Hypothalamus (tissue), 51 donors: ENCODE measurements at regions not wholly inside any gene's neighbourhood (a gene's known extent, or its start where the extent isn't known, plus 50 kb on each side); places are given as distances from the start of the nearest gene placed in this dataset.

ENCODE experiments used
- DNase-seq, 51 donors: peaks; one replicate each; lab custom pipeline; 2025; lab: John Stamatoyannopoulos, UW

- no peak for DNase-seq
These were observed 58.6 kb upstream of the NYAP2 start for GRCh38 chr2:225340923-225341322.

DNA sequence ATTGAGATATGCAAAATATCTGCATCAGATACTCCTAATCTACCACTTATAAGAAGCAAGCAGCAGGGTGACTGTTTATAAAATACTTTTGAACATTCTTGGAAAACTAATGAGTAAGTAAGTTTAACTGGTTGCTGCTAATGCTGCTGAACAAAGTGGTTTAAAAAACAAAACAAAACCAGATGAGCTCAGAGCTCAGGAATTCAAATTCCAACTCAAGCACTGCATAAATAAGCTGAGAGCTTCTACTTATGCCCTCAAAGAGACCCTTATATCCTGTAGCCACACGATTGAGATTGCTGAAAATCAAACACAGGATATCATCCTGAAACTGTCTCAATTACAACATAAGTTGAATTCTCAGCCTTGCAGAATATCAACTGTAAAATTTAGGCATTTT lies 62.3 kb upstream of the NYAP2 start:
- no peak for DNase-seq

GRCh38 chr2:225334514-225334913 lies 65.0 kb upstream of the NYAP2 start:
- DNase-seq, result no peak

- DNase-seq, result no peak
These were observed 71.3 kb upstream of the NYAP2 start for GRCh38 chr2:225328192-225328591.

DNA sequence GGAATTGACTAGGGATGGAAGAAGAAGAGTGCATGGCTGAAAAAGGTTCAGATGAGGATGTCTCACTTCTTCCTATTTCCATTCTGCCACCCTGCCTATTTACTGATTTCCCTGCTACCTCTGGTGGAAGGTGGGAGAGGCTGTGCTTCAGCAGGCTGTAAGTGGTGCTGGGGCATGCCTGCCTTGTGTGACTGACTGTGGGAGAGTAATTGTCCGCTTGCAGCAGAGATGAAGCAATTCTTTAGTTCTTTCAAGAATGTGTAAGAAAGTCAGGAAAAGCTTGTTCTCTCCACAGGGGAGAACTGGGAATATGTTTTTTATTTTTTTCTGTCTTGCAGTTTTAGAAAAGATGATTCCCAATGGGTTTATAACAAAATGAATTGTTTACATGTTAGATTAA lies 72.5 kb upstream of the NYAP2 start:
- no peak for DNase-seq

- DNase-seq, result no peak
These were observed 79.6 kb upstream of the NYAP2 start for GRCh38 chr2:225319872-225320271.

DNA sequence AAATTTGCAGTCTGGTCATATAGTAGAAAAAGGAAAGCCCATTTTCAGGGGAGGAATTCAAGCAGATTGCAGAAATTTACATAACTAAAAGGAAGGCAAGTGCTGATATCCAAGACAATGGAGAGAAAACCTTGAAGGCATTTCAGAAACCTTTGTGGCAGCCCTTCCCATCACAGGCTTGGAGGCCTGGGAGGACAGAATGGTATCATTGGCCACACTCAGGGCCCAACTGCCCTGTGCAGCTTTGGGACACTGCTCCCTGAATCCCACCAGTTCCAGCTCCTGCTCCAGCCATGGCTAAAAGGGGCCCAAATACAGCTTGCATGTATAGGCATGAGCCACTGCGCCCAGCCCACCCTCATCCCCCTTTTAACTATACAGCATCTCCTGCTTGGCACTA lies 81.1 kb upstream of the NYAP2 start:
- DNase-seq, result no peak

GRCh38 chr2:225317186-225317585 lies 82.3 kb upstream of the NYAP2 start:
- DNase-seq, result no peak

- no peak for DNase-seq
These were observed 88.8 kb upstream of the NYAP2 start for GRCh38 chr2:225310745-225311144.

GRCh38 chr2:225309516-225309915 lies 90.0 kb upstream of the NYAP2 start:
- DNase-seq, result no peak

GRCh38 chr2:225296951-225297350 lies 102.6 kb upstream of the NYAP2 start:
- no peak for DNase-seq

DNA sequence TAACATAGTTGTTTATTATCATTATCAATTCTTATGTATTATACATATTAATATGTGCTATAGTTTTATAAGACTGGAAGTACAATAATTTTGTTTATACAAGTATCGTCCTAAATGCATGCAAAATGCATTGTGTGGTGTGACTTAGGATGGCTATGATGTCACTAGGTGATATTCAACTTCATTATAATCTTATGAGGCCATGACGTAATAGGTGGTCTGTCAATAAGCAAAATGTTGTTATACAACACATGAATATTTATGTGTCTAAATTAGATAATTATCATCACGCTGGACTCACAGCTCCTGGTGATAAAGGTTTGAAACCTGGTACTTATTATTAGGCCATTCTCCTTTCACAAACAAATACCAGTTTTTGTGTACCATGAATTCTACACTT lies 104.4 kb upstream of the NYAP2 start:
- no peak for DNase-seq

- no peak for DNase-seq
These were observed 105.9 kb upstream of the NYAP2 start for GRCh38 chr2:225293638-225294037.

GRCh38 chr2:225290757-225291400 lies 108.6 kb upstream of the NYAP2 start:
- no peak for DNase-seq

DNA sequence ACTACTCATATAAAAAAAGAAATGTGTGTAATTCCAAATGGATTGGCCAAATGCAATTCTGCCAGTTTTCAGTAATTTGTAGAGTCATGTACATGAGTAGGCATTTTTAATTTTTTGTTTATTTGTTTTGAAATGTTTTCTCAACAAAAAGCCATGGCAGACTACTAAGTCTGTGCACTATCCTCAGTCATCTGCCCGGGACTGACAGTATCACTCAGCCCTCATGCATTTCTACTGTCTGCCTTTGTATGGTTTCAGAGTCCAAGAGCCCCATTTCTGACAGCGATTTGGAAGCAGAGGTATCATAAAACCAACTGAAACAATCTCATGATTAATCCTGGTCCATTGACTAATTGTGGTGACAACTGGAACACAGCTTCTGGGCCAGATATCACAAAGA lies 109.9 kb upstream of the NYAP2 start:
- DNase-seq, result no peak

GRCh38 chr2:225288986-225289385 lies 110.5 kb upstream of the NYAP2 start:
- no peak for DNase-seq

GRCh38 chr2:225282858-225283710 lies 116.4 kb upstream of the NYAP2 start:
- peak in 3 of 51 donors; percentile 1 to 6 (median 1) for DNase-seq

DNA sequence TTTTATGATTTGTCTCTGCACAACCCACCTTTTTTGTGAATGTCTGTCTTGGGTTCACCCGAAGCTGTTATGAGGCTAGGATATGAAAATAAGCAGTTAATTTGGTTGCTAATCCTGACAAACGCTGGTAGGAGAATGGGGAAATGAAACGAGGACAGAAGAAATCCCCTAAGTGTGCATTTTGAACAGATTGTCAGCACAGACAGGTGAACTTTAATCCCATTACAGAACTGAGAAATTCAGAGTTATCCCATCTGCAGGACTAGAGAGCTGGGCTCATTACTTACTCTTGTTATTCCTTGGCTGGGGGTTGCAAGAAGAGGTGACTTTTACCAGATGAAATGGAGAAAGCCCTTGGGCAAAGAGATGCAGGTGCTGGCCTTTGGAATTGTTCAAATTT lies 123.3 kb upstream of the NYAP2 start:
- no peak for DNase-seq

GRCh38 chr2:225275443-225275842 lies 124.1 kb upstream of the NYAP2 start:
- no peak for DNase-seq

GRCh38 chr2:225274751-225275150 lies 124.8 kb upstream of the NYAP2 start:
- no peak for DNase-seq

GRCh38 chr2:225272173-225272572 lies 127.3 kb upstream of the NYAP2 start:
- DNase-seq, result no peak

- peak in 8 of 51 donors; percentile 1 to 13 (median 2) for DNase-seq
These were observed 128.6 kb upstream of the NYAP2 start for GRCh38 chr2:225270861-225271260.
